ENCODE measurements at regions not wholly inside any gene's neighbourhood (a gene's known extent, or its start where the extent isn't known, plus 50 kb on each side); places are given as distances from the start of the nearest gene placed in this dataset.

- DNase-seq = no peak
These were observed 738.1 kb upstream of the TBX3 start for GRCh38 chr12:115421796-115422709.

- no peak for DNase-seq
These were observed 737.4 kb upstream of the TBX3 start for GRCh38 chr12:115421350-115421749.

- no peak for DNase-seq
These were observed 735.2 kb upstream of the TBX3 start for GRCh38 chr12:115419145-115419646.

GRCh38 chr12:115417610-115418009, 733.6 kb upstream of the TBX3 start:
- no peak for DNase-seq

- DNase-seq = no peak
These were observed 732.9 kb upstream of the TBX3 start for GRCh38 chr12:115416869-115417268.

GRCh38 chr12:115413626-115414025, 729.7 kb upstream of the TBX3 start:
- no peak for DNase-seq

- DNase-seq = no peak
These were observed 728.9 kb upstream of the TBX3 start for GRCh38 chr12:115412831-115413230.

- no peak for DNase-seq
These were observed 727.1 kb upstream of the TBX3 start for GRCh38 chr12:115411121-115411520.

GRCh38 chr12:115408642-115409041, 724.7 kb upstream of the TBX3 start:
- no peak for DNase-seq

- DNase-seq = no peak
These were observed 723.7 kb upstream of the TBX3 start for GRCh38 chr12:115407723-115408122.

GRCh38 chr12:115407036-115407435, 723.1 kb upstream of the TBX3 start:
- no peak for DNase-seq

GRCh38 chr12:115405471-115405860, 721.5 kb upstream of the TBX3 start:
- DNase-seq = no peak

GRCh38 chr12:115404761-115405470, 720.9 kb upstream of the TBX3 start:
- no peak for DNase-seq

- no peak for DNase-seq
These were observed 719.7 kb upstream of the TBX3 start for GRCh38 chr12:115403689-115404088.

GRCh38 chr12:115403253-115403652, 719.3 kb upstream of the TBX3 start:
- DNase-seq = no peak

- no peak for DNase-seq
These were observed 718.6 kb upstream of the TBX3 start for GRCh38 chr12:115402443-115403180.

GRCh38 chr12:115401761-115402160, 717.8 kb upstream of the TBX3 start:
- no peak for DNase-seq

GRCh38 chr12:115400011-115400410, 716.0 kb upstream of the TBX3 start:
- DNase-seq = no peak

GRCh38 chr12:115398311-115398781, 714.4 kb upstream of the TBX3 start:
- no peak for DNase-seq

- DNase-seq = no peak
These were observed 712.6 kb upstream of the TBX3 start for GRCh38 chr12:115396567-115396966.

GRCh38 chr12:115394496-115395220, 710.7 kb upstream of the TBX3 start:
- DNase-seq = no peak

- no peak for DNase-seq
These were observed 704.2 kb upstream of the TBX3 start for GRCh38 chr12:115388139-115388538.
